ENCODE measurements at regions not wholly inside any gene's neighbourhood (a gene's known extent, or its start where the extent isn't known, plus 50 kb on each side); places are given as distances from the start of the nearest gene placed in this dataset.

DNA sequence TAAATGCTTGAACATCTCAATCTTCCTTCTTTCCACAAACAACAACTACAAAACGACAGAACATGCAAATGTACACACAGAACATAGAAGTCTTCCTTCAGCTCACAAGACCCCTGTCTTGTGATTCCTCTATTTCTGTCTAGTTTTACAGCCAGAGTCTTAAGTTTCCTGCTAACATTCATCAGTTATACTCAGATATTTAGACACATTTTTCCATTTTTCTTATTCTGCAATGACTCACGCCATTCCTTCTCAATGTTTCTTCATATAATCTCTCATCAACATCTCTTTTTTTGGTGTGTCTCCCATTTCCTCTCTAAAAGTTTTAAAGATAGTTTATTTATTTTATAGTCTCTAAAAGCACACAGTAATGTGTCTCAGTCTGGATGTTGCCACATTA lies 1872.9 kb upstream of the PCDH20 start:
- Mint-ChIP-seq H3K4me1 (no peaks in the 10 kb centered on the region), H3K36me3 (no peaks in the 10 kb centered on the region), H3K4me3 (no peak overlapping the region), H3K9me3 (peaks cover 16% of the 10 kb centered on the region), H3K27ac (no peak overlapping the region), H3K27me3 (ENCODE audit: low read depth) (no peaks in the 10 kb centered on the region)
- POLR2A ChIA-PET: no interaction called here
- TF ChIP-seq TEAD4 (CRISPR knock-in tag; IDR thresholded peaks at IDR 0.05): no peak
- TF ChIP-seq, protein P1, sequence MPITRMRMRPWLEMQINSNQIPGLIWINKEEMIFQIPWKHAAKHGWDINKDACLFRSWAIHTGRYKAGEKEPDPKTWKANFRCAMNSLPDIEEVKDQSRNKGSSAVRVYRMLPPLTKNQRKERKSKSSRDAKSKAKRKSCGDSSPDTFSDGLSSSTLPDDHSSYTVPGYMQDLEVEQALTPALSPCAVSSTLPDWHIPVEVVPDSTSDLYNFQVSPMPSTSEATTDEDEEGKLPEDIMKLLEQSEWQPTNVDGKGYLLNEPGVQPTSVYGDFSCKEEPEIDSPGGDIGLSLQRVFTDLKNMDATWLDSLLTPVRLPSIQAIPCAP (CRISPR knock-in tag; IDR thresholded peaks at IDR 0.05): no peak
- TF ChIP-seq CBFB (CRISPR knock-in tag; IDR thresholded peaks at IDR 0.05; ENCODE audit: low read depth): no peak
- no peak for TF ChIP-seq TEAD1 (CRISPR knock-in tag; IDR thresholded peaks at IDR 0.05)
- no peak for TF ChIP-seq GABPB1 (CRISPR knock-in tag; IDR thresholded peaks at IDR 0.05)
- no peak for TF ChIP-seq ZNF219 (CRISPR knock-in tag; IDR thresholded peaks at IDR 0.05; ENCODE audit: borderline replicate concordance)
- TF ChIP-seq, protein P2, sequence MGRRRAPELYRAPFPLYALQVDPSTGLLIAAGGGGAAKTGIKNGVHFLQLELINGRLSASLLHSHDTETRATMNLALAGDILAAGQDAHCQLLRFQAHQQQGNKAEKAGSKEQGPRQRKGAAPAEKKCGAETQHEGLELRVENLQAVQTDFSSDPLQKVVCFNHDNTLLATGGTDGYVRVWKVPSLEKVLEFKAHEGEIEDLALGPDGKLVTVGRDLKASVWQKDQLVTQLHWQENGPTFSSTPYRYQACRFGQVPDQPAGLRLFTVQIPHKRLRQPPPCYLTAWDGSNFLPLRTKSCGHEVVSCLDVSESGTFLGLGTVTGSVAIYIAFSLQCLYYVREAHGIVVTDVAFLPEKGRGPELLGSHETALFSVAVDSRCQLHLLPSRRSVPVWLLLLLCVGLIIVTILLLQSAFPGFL (CRISPR knock-in tag; IDR thresholded peaks at IDR 0.05; ENCODE audit: borderline replicate concordance): no peak
- TF ChIP-seq OVOL2 (CRISPR knock-in tag; IDR thresholded peaks at IDR 0.05; ENCODE audit: borderline replicate concordance): no peak
- TF ChIP-seq, protein P3, sequence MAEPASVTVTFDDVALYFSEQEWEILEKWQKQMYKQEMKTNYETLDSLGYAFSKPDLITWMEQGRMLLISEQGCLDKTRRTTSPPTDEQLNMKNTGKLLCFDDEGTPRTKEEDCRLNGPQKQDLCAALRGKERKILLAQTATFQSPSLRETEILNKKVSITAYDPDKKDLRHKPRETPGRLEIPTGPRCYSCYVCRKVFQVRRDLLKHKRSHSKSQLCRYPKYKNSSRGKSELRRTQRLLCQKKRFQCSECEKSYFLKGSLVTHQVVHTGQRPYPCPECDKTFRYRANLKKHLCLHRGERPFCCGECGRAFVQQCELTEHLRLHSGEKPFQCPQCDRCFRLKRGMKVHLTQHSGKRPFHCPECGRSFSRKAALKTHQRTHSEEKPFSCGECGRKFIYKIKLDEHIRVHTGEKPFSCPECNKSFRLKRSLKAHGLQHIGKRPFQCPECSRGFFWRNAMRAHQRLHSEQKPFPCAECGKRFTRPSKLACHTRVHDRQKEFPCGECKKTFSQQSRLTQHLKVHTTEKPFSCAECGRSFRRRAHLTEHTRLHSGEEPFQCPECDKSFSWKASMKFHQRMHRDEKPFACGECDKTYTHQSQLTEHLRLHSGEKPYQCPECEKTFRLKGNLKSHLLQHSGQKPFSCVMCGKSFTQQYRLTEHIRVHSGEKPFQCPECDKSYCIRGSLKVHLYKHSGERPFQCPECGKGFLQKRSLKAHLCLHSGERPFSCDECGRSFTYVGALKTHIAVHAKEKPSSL (CRISPR knock-in tag; conservative IDR thresholded peaks at IDR 0.05): no peak
- TF ChIP-seq TCF7 (CRISPR knock-in tag; IDR thresholded peaks at IDR 0.05; ENCODE audit: low read depth): no peak
- CTCF ChIA-PET: no interaction called here
- ATAC-seq (no peak), DNase-seq (ENCODE audit: low spot score) (no peak)

GRCh38 chr13:63287926-63288325 lies 1872.3 kb upstream of the PCDH20 start:
- Mint-ChIP-seq H3K27ac (no peak overlapping the region), H3K4me3 (no peak overlapping the region), H3K27me3 (ENCODE audit: low read depth) (no peaks in the 10 kb centered on the region), H3K9me3 (peaks cover 20% of the 10 kb centered on the region), H3K4me1 (no peaks in the 10 kb centered on the region), H3K36me3 (no peaks in the 10 kb centered on the region)
- CTCF ChIA-PET: no interaction called here
- DNase-seq (ENCODE audit: low spot score) (no peak), ATAC-seq (no peak)
- POLR2A ChIA-PET: no interaction called here
- TF ChIP-seq AFF4 (CRISPR knock-in tag; IDR thresholded peaks at IDR 0.05; ENCODE audit: borderline replicate concordance) (no peak), GABPB1 (CRISPR knock-in tag; IDR thresholded peaks at IDR 0.05) (no peak), ELF4 (CRISPR knock-in tag; IDR thresholded peaks at IDR 0.05; ENCODE audit: low read depth) (no peak), RELA (CRISPR knock-in tag; IDR thresholded peaks at IDR 0.05; ENCODE audit: borderline replicate concordance) (no peak), NR2C2 (CRISPR knock-in tag; IDR thresholded peaks at IDR 0.05) (no peak), AR (CRISPR knock-in tag; IDR thresholded peaks at IDR 0.05) (no peak), TEAD1 (CRISPR knock-in tag; IDR thresholded peaks at IDR 0.05) (no peak), MXD4 (CRISPR knock-in tag; IDR thresholded peaks at IDR 0.05; ENCODE audit: borderline replicate concordance) (no peak), SOX15 (CRISPR knock-in tag; IDR thresholded peaks at IDR 0.05) (no peak), ZBTB21 (CRISPR knock-in tag; IDR thresholded peaks at IDR 0.05; ENCODE audit: borderline replicate concordance) (no peak), GRHL2 (CRISPR knock-in tag; IDR thresholded peaks at IDR 0.05; ENCODE audit: insufficient replicate concordance, severe bottlenecking) (no peak)
- TF ChIP-seq, protein P4, sequence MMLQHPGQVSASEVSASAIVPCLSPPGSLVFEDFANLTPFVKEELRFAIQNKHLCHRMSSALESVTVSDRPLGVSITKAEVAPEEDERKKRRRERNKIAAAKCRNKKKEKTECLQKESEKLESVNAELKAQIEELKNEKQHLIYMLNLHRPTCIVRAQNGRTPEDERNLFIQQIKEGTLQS (CRISPR knock-in tag; conservative IDR thresholded peaks at IDR 0.05): no peak
- TF ChIP-seq, protein P5, sequence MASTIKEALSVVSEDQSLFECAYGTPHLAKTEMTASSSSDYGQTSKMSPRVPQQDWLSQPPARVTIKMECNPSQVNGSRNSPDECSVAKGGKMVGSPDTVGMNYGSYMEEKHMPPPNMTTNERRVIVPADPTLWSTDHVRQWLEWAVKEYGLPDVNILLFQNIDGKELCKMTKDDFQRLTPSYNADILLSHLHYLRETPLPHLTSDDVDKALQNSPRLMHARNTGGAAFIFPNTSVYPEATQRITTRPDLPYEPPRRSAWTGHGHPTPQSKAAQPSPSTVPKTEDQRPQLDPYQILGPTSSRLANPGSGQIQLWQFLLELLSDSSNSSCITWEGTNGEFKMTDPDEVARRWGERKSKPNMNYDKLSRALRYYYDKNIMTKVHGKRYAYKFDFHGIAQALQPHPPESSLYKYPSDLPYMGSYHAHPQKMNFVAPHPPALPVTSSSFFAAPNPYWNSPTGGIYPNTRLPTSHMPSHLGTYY (CRISPR knock-in tag; IDR thresholded peaks at IDR 0.05): no peak
- TF ChIP-seq, protein P6, sequence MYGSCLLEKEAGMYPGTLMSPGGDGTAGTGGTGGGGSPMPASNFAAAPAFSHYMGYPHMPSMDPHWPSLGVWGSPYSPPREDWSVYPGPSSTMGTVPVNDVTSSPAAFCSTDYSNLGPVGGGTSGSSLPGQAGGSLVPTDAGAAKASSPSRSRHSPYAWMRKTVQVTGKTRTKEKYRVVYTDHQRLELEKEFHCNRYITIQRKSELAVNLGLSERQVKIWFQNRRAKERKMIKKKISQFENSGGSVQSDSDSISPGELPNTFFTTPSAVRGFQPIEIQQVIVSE (CRISPR knock-in tag; IDR thresholded peaks at IDR 0.05; ENCODE audit: borderline replicate concordance): no peak
